K562 (cell line): ENCODE measurements at regions not wholly inside any gene's neighbourhood (a gene's known extent, or its start where the extent isn't known, plus 50 kb on each side); places are given as distances from the start of the nearest gene placed in this dataset.

Experiments
- ATAC-seq: fragments of 200-7000 bp; cut with Tn5 transposase; 3 replicates; pipeline ENCODE4 v1.9.1; 2020; ENCODE audit warnings: moderate library complexity
- BruUV-seq: library from RNA; stranded (reverse); fragments of 400-500 nt; replicated peaks from 2 replicates; lab custom pipeline; 2021; lab: Mats Ljungman, UMichigan
- CTCF ChIA-PET: fragments of 300-600 bp; formaldehyde crosslinking; extraction: SDS; loops from one replicate; lab custom pipeline; 2021; ENCODE audit warnings: low intra/inter-chr PET ratio; lab: Yijun Ruan, JAX
- POLR2A ChIA-PET: fragments of 300-600, 350-650 bp; sonication (Branson Sonifier 250); formaldehyde crosslinking; extraction: SDS; loops from one replicate; lab custom pipeline; 2021; ENCODE audit warnings: antibody characterized with exemption, inconsistent platforms; lab: Yijun Ruan, JAX
- DNase-seq, 4 experiments: peaks; one replicate each; pipeline versions ENCODE4 v3.0.0 to v3.0.0-alpha.2; 2011 to 2018; ENCODE audit warnings: low spot score in 3 of 4, mixed read lengths in 3 of 4; ENCODE audit errors: extremely low read depth in 1 of 4
- FAIRE-seq: peaks from 2 replicates; lab custom pipeline; 2011; peaks lifted over from hg19 to GRCh38; lab: Jason Lieb, UNC
- H2AFZ ChIP-seq: 2 replicates; pipeline ENCODE4 v1.6.0; 2011; ENCODE audit warnings: low read depth, low read length, control low read depth, inconsistent platforms
- H3K27ac ChIP-seq: fragments of 200-600 bp; 3 replicates; pipeline ENCODE4 v1.8.0; 2011; ENCODE audit warnings: low read depth, mild to moderate bottlenecking, control low read depth, inconsistent platforms, low read length, moderate library complexity, mixed read lengths; ENCODE audit errors: extremely low read depth
- H3K27me3 ChIP-seq, 2 experiments: fragments of 300-600 bp in 1 of 2; 2 replicates in 1 of 2; 3 replicates in 1 of 2; pipeline versions ENCODE4 v1.6.0 to v1.8.0; 2011; ENCODE audit warnings: inconsistent platforms in 2 of 2, low read length in 2 of 2, mild to moderate bottlenecking in 1 of 2, mixed read lengths in 1 of 2, moderate library complexity in 1 of 2; ENCODE audit not compliant: control insufficient read depth in 2 of 2, insufficient read depth in 2 of 2
- H3K36me3 ChIP-seq: fragments of 300-600 bp; 3 replicates; pipeline ENCODE4 v1.8.0; 2011; ENCODE audit warnings: mild to moderate bottlenecking, low read length, inconsistent platforms; ENCODE audit not compliant: control insufficient read depth, insufficient read depth
- H3K4me1 ChIP-seq, 2 experiments: fragments of 200-600 bp in 1 of 2; replicated peaks in 1 of 2; 2 replicates in 1 of 2; 3 replicates in 1 of 2; pipeline versions ENCODE4 v1.5.1 to v1.8.0; 2011; ENCODE audit warnings: inconsistent platforms in 2 of 2, low read length in 2 of 2, mild to moderate bottlenecking in 1 of 2, mixed read lengths in 1 of 2, moderate library complexity in 1 of 2; ENCODE audit not compliant: control insufficient read depth in 2 of 2, insufficient read depth in 2 of 2
- H3K4me2 ChIP-seq: 2 replicates; pipeline ENCODE4 v1.6.1; 2011; ENCODE audit warnings: low read length, control low read depth, inconsistent platforms, mixed read lengths; ENCODE audit not compliant: insufficient read depth
- H3K4me3 ChIP-seq: fragments of 200-600 bp; sonication (generic), shearing (Covaris generic); 2 replicates; pipeline ENCODE4 v1.5.1; 2016; ENCODE audit warnings: control low read depth, inconsistent platforms
- H3K79me2 ChIP-seq: fragments of 200-600 bp; 3 replicates; pipeline ENCODE4 v1.8.0; 2011; ENCODE audit warnings: low read length, inconsistent platforms; ENCODE audit not compliant: control insufficient read depth, insufficient read depth
- H3K9ac ChIP-seq, 2 experiments: 2 replicates each; pipeline versions ENCODE4 v1.6.0 to v1.6.1; 2011; ENCODE audit warnings: low read depth in 2 of 2, low read length in 2 of 2, control low read depth in 1 of 2, inconsistent platforms in 1 of 2, mild to moderate bottlenecking in 1 of 2, mixed read lengths in 1 of 2; ENCODE audit not compliant: insufficient read depth in 1 of 2
- H3K9me1 ChIP-seq: one replicate; pipeline ENCODE4 v1.6.0; 2011; ENCODE audit warnings: inconsistent platforms, mild to moderate bottlenecking, low read length, moderate library complexity; ENCODE audit not compliant: control insufficient read depth, insufficient read depth
- H3K9me3 ChIP-seq: replicated peaks from 2 replicates; pipeline ENCODE4 v1.5.1; 2011; ENCODE audit warnings: low read depth, low read length, inconsistent platforms; ENCODE audit not compliant: control insufficient read depth, insufficient read depth
- H4K20me1 ChIP-seq: replicated peaks from 2 replicates; pipeline ENCODE4 v1.6.1; 2011; ENCODE audit warnings: low read length, inconsistent platforms, mixed read lengths; ENCODE audit not compliant: control insufficient read depth, insufficient read depth
- ADNP ChIP-seq: fragments of 200-800 bp; sonication (Bioruptor generic); IDR thresholded peaks from 2 replicates; pipeline ENCODE4 v1.6.1; 2016; ENCODE audit warnings: missing genetic modification characterization, missing compliant biosample characterization
- ESRRA ChIP-seq: fragments of 450-650 bp; IDR thresholded peaks from 2 replicates; pipeline ENCODE4 v1.6.1; 2014; ENCODE audit warnings: low read depth, mild to moderate bottlenecking, moderate library complexity, borderline replicate concordance
- HDAC8 ChIP-seq: fragments of 450-650 bp; IDR thresholded peaks from 2 replicates; pipeline ENCODE4 v1.6.1; 2016; ENCODE audit warnings: mild to moderate bottlenecking, missing genetic modification characterization, moderate library complexity, missing compliant biosample characterization
- HEY1 ChIP-seq: fragments of 250-450 bp; sonication (Bioruptor Pico); IDR thresholded peaks from 2 replicates; pipeline ENCODE4 v1.5.0; 2020; ENCODE audit warnings: mild to moderate bottlenecking, moderate library complexity, borderline replicate concordance
- L3MBTL2 ChIP-seq: fragments of 450-650 bp; IDR thresholded peaks from 2 replicates; pipeline ENCODE4 v1.6.1; 2016; ENCODE audit warnings: mild to moderate bottlenecking, moderate library complexity
- MTA2 ChIP-seq: fragments of 450-650 bp; IDR thresholded peaks from 2 replicates; pipeline ENCODE4 v1.6.1; 2016; ENCODE audit warnings: low read depth
- MYBL2 ChIP-seq, 2 experiments: fragments of 450-650 bp in 1 of 2; sonication (generic) in 1 of 2; formaldehyde crosslinking in 1 of 2; IDR thresholded peaks; 2 replicates each; pipeline versions ENCODE4 v1.6.1 to v1.8.1; 2017 to 2022; ENCODE audit warnings: borderline replicate concordance in 1 of 2, inconsistent platforms in 1 of 2, low read depth in 1 of 2, mild to moderate bottlenecking in 1 of 2, missing genetic modification reagents in 1 of 2, moderate library complexity in 1 of 2
- POLR2AphosphoS2 ChIP-seq: IDR thresholded peaks from 2 replicates; pipeline ENCODE4 v1.6.1; 2012; ENCODE audit warnings: low read length, improper control_type of control experiment
- RAD51 ChIP-seq: fragments of 450-650 bp; IDR thresholded peaks from 2 replicates; pipeline ENCODE4 v1.7.1; 2016; ENCODE audit warnings: low read depth, mild to moderate bottlenecking, borderline replicate concordance
- RFX7 ChIP-seq: fragments of 250-450 bp; sonication (Bioruptor Pico); IDR thresholded peaks from 2 replicates; pipeline ENCODE4 v1.5.1; 2021; ENCODE audit warnings: mild to moderate bottlenecking
- USF1 ChIP-seq: sonication (generic); formaldehyde crosslinking; IDR thresholded peaks from 2 replicates; pipeline ENCODE4 v1.9.0; 2022; ENCODE audit warnings: mild to moderate bottlenecking, missing genetic modification reagents
- USF2 ChIP-seq: sonication (generic); formaldehyde crosslinking; IDR thresholded peaks from 2 replicates; pipeline ENCODE4 v1.5.0; 2020; ENCODE audit warnings: missing genetic modification reagents
- ZNF644 ChIP-seq: fragments of 200-800 bp; sonication (Bioruptor generic); IDR thresholded peaks from 2 replicates; pipeline ENCODE4 v1.6.1; 2016; ENCODE audit warnings: low read depth, missing genetic modification characterization, missing compliant biosample characterization
- WGBS: fragments of 100-300 bp; shearing (Covaris generic); methylation state at CpG from one replicate; pipeline ENCODE4 v1.1.6; 2016; ENCODE audit warnings: low coverage, mixed read lengths; ENCODE audit not compliant: insufficient coverage; ENCODE audit errors: missing lambda C conversion rate; 5-methylcytosine and 5-hydroxymethylcytosine counted together
- in situ Hi-C: fragments of 300-500 bp; cut with MboI; formaldehyde crosslinking; loops from 4 replicates; pipeline ENCODE4 v1.15.0; 2018; ENCODE audit warnings: inconsistent platforms, mixed read lengths
- intact Hi-C: fragments of 100-400 bp; cut with micrococcal nuclease; formaldehyde crosslinking; loops from 2 replicates; pipeline ENCODE4 v1.14.2; 2022

- Histone ChIP-seq H3K9ac (no peak overlapping the region), H2AFZ (peak overlapping the region; percentile 62), H3K27ac (no peak overlapping the region), H3K9me1 (no peaks in the 10 kb centered on the region), H3K4me3 (no peak overlapping the region), H3K79me2 (no peaks in the 10 kb centered on the region), H4K20me1 (no peaks in the 10 kb centered on the region), H3K9me3 (no peaks in the 10 kb centered on the region), H3K4me1 (no peaks in the 10 kb centered on the region; a peak in 2 of 5 replicates), H3K4me2 (peak overlapping the region; percentile 26; the same call in 1 of the 2 replicates), H3K36me3 (no peaks in the 10 kb centered on the region), H3K27me3 (peaks cover 2 to 4% of the 10 kb centered on the region in 2 experiments; a peak in 1 of 5 replicates)
- TF ChIP-seq RAD51 (peak; percentile 71), MYBL2 (IDR thresholded peaks at IDR 0.05; ENCODE audit: low read depth) (no peak), MYBL2 (CRISPR knock-in tag; IDR thresholded peaks at IDR 0.05; ENCODE audit: borderline replicate concordance) (no peak), POLR2AphosphoS2 (no peak), HDAC8 (tag) (no peak), HEY1 (CRISPR knock-in tag) (no peak), ADNP (tag) (no peak), USF1 (CRISPR knock-in tag) (peak; percentile 44; the same call in 1 of the 2 replicates), MTA2 (no peak), USF2 (CRISPR knock-in tag) (peak; percentile 71), L3MBTL2 (peak; percentile 18; the same call in 1 of the 2 replicates), ESRRA (peak; percentile 89), ZNF644 (tag) (no peak), RFX7 (CRISPR knock-in tag) (no peak)
- in situ Hi-C loops (no loop called here), intact Hi-C loops (loop anchor here (10.0 kb wide), 2 partner anchors 446 to 816 kb away; no protein-coding TSS in a partner anchor)
- ATAC-seq (no peak), FAIRE-seq (no peak), DNase-seq (no peak)
- BruUV-seq = no TSS peak
- CTCF ChIA-PET = no interaction called here
- WGBS = 18% methylated on average over 8 of the region's 8 CpGs
- POLR2A ChIA-PET = interaction anchor here (0.9 kb wide), 1 partner anchor 9 kb away, joined by 3 read pairs; no protein-coding TSS in a partner anchor
These were observed 85.8 kb upstream of the PREP start for GRCh38 chr6:105488516-105489215.
